ENCODE measurements at regions not wholly inside any gene's neighbourhood (a gene's known extent, or its start where the extent isn't known, plus 50 kb on each side); places are given as distances from the start of the nearest gene placed in this dataset.

GRCh38 chr16:58912571-58912970 lies 178.5 kb upstream of the GOT2 start:
- POLR2A ChIA-PET: no interaction called here
- DNase-seq (ENCODE audit: low read depth in 1 of 2, low spot score in 1 of 2) (no peak), FAIRE-seq (no peak), ATAC-seq (no peak)
- Histone ChIP-seq H3K4me1 (no peaks in the 10 kb centered on the region), H3K4me3 (no peak overlapping the region), H3K9me3 (peaks cover 4% of the 10 kb centered on the region; the same call in 2 of the 3 replicates), H3K4me2 (no peak overlapping the region), H3K27ac (no peak overlapping the region)
- TF ChIP-seq RAD21 (conservative IDR thresholded peaks at IDR 0.05 in 1 of 2, IDR thresholded peaks at IDR 0.05 in 1 of 2): no peak
- TF ChIP-seq FOXS1 (CRISPR knock-in tag; IDR thresholded peaks at IDR 0.05): no peak
- no peak for TF ChIP-seq HOXA7 (CRISPR knock-in tag; IDR thresholded peaks at IDR 0.05)
- TF ChIP-seq ESRRA (IDR thresholded peaks at IDR 0.05; ENCODE audit: borderline replicate concordance, low read length): no peak
- CTCF ChIA-PET: no interaction called here

GRCh38 chr16:58906981-58907715 lies 173.0 kb upstream of the GOT2 start:
- FAIRE-seq (no peak), ATAC-seq (no peak), DNase-seq (ENCODE audit: low read depth in 1 of 2, low spot score in 1 of 2) (no peak)
- ChIA-PET POLR2A (no interaction called here), CTCF (no interaction called here)
- no peak overlapping the region for H3K4me3 ChIP-seq
- H3K27ac ChIP-seq: no peak overlapping the region
- WGBS (ENCODE audit: missing lambda C conversion rate): 50% methylated on average over 8 of the region's 8 CpGs
- H3K9me3 ChIP-seq: no peaks in the 10 kb centered on the region
- no peak overlapping the region for H3K4me2 ChIP-seq
- H3K4me1 ChIP-seq: no peaks in the 10 kb centered on the region
- no peak for TF ChIP-seq CTCF (IDR thresholded peaks at IDR 0.05)
- TF ChIP-seq NFE2L2 (conservative IDR thresholded peaks at IDR 0.05; ENCODE audit: low read length): no peak
- no peak for TF ChIP-seq HOXB13 (CRISPR knock-in tag; IDR thresholded peaks at IDR 0.05; ENCODE audit: low read depth)
- TF ChIP-seq RNF2 (IDR thresholded peaks at IDR 0.05; ENCODE audit: borderline replicate concordance, low read depth): no peak
- no peak for TF ChIP-seq CBX8 (IDR thresholded peaks at IDR 0.05)
- no peak for TF ChIP-seq PBX3 (IDR thresholded peaks at IDR 0.05)
- no peak for TF ChIP-seq RCOR1 (IDR thresholded peaks at IDR 0.05; ENCODE audit: low read depth, low read length)

GRCh38 chr16:58904291-58904690 lies 170.2 kb upstream of the GOT2 start:
- 44% methylated on average over 4 of the region's 4 CpGs for WGBS (ENCODE audit: missing lambda C conversion rate)
- Histone ChIP-seq H3K4me2 (no peak overlapping the region), H3K9me3 (no peaks in the 10 kb centered on the region), H3K4me1 (no peaks in the 10 kb centered on the region), H3K4me3 (no peak overlapping the region), H3K27ac (no peak overlapping the region)
- CTCF ChIA-PET: no interaction called here
- ATAC-seq: no peak
- no peak for FAIRE-seq
- no peak for DNase-seq (ENCODE audit: low read depth in 1 of 2, low spot score in 1 of 2)
- POLR2A ChIA-PET: no interaction called here
- no peak for TF ChIP-seq CEBPB (IDR thresholded peaks at IDR 0.05)
- TF ChIP-seq MYC (IDR thresholded peaks at IDR 0.05; ENCODE audit: borderline replicate concordance, low read length): no peak
- no peak for TF ChIP-seq CTCF (IDR thresholded peaks at IDR 0.05)
- no peak for TF ChIP-seq POLR2AphosphoS2 (conservative IDR thresholded peaks at IDR 0.05; ENCODE audit: low read length)
- TF ChIP-seq HOXB13 (CRISPR knock-in tag; IDR thresholded peaks at IDR 0.05; ENCODE audit: low read depth): no peak
- TF ChIP-seq SMC3 (IDR thresholded peaks at IDR 0.05): no peak
- no peak for TF ChIP-seq HMGXB4 (CRISPR knock-in tag; IDR thresholded peaks at IDR 0.05; ENCODE audit: borderline replicate concordance)
- no peak for TF ChIP-seq BCL3 (IDR thresholded peaks at IDR 0.05)
